NB4 (cell line): ENCODE measurements at regions not wholly inside any gene's neighbourhood (a gene's known extent, or its start where the extent isn't known, plus 50 kb on each side); places are given as distances from the start of the nearest gene placed in this dataset.

Experiments used
- DNase-seq: peaks from one replicate; pipeline ENCODE4 v3.0.0; 2010; ENCODE audit warnings: low read depth
- H3K4me3 ChIP-seq: one replicate; pipeline ENCODE4 v1.5.1; 2011; ENCODE audit warnings: mild to moderate bottlenecking, low read depth, low read length, moderate library complexity
- MYC ChIP-seq: IDR thresholded peaks from 2 replicates; pipeline ENCODE4 v1.6.1; 2011; ENCODE audit warnings: low read depth, low read length
- POLR2A ChIP-seq: IDR thresholded peaks from 2 replicates; pipeline ENCODE4 v1.6.1; 2011; ENCODE audit warnings: mild to moderate bottlenecking; ENCODE audit not compliant: insufficient read length; ENCODE audit errors: extremely low read depth
- TF ChIP-seq, protein P1 (sequence below): IDR thresholded peaks from one replicate; pipeline ENCODE4 v1.5.1; 2012; ENCODE audit warnings: low read depth, low read length
- TF ChIP-seq, protein P2 (sequence below): IDR thresholded peaks from 2 replicates; pipeline ENCODE4 v1.6.1; 2011; ENCODE audit warnings: low read depth, low read length

DNA sequence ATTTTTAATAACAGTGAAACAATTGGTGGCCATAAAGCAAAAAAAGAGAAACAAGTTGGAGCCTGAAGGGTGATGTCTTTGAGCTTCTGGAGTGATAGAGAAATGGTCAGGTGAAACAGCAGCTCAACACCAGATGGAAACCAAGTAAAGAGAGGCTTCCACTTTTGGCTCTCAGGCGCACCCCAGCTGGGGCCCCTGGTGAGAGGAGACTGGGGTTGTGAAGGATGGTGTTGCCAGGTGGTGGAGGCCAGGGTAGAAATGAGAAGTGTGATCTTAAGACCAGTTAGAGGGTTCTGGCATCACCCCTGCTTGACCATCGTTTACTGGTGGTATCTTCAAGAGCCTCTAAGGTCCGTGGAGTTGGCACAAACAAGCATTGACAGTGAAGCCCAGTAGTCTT, 126.0 kb upstream of the AKIRIN2 start:
- DNase-seq: no peak
- TF ChIP-seq, protein P1, sequence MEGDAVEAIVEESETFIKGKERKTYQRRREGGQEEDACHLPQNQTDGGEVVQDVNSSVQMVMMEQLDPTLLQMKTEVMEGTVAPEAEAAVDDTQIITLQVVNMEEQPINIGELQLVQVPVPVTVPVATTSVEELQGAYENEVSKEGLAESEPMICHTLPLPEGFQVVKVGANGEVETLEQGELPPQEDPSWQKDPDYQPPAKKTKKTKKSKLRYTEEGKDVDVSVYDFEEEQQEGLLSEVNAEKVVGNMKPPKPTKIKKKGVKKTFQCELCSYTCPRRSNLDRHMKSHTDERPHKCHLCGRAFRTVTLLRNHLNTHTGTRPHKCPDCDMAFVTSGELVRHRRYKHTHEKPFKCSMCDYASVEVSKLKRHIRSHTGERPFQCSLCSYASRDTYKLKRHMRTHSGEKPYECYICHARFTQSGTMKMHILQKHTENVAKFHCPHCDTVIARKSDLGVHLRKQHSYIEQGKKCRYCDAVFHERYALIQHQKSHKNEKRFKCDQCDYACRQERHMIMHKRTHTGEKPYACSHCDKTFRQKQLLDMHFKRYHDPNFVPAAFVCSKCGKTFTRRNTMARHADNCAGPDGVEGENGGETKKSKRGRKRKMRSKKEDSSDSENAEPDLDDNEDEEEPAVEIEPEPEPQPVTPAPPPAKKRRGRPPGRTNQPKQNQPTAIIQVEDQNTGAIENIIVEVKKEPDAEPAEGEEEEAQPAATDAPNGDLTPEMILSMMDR: no peak
- TF ChIP-seq, protein P2, sequence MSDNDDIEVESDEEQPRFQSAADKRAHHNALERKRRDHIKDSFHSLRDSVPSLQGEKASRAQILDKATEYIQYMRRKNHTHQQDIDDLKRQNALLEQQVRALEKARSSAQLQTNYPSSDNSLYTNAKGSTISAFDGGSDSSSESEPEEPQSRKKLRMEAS: no peak
- no peak for TF ChIP-seq MYC
- no peak overlapping the region for H3K4me3 ChIP-seq

DNA sequence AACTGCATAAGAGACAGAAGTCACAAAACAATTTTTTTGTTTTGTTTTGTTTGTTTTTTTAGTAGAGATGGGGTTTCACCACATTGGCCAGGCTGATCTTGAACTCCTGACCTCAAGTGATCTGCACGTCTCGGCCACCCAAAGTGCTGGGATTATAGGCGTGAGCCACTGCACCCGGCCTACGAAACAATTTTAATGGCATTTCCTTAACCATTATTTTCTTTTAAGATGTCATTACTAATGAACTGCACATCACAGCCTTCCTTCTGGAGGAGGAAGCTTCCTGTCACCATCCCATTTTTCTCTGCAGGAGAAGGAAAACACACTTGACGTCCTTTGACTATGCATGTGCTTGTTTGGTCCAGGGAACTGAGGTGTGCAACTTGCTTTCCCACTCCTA, 125.3 kb upstream of the AKIRIN2 start:
- no peak overlapping the region for H3K4me3 ChIP-seq
- DNase-seq: no peak
- no peak for TF ChIP-seq MYC
- TF ChIP-seq, protein P1: no peak
- TF ChIP-seq POLR2A: no peak
- TF ChIP-seq, protein P2: no peak

DNA sequence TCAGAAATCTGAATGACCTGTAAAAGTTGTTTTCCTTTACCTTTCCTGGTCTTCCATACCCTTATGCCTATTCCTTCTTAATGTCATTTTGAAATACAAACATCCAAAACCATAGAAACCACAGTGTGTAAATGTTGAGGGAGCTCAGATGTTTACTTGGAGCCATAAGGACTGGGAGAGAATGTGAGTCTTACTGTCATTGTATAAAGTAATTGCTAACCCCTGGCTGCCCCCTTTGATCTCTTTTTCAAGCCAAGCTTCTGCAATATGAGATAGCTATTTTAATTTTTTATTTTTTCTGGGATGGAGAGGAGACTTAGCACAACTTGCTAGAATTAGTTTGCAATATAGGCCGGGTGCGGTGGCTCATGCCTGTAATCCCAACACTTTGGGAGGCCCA, 124.4 kb upstream of the AKIRIN2 start:
- no peak for DNase-seq
- no peak overlapping the region for H3K4me3 ChIP-seq
- TF ChIP-seq MYC (no peak), POLR2A (no peak)
- TF ChIP-seq, protein P2: no peak
- TF ChIP-seq, protein P1: no peak

DNA sequence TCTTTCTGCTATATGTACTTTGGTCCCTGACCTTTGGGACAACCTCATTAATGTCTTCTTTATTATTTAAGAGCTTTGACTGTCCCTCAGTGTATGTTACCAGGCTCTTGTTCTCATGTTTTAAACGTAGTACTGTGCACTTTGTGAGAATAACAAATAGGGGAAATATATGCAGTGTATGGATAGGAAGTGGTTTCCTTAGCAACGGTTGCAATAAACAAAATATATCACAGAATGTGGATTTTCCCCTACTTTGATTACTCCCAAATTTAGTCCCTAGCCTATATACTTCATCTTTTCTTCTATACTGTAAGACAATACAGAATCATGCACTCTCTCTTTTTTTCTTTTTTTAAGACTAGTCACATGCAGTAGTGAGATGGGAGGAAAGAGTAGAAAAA, 123.8 kb upstream of the AKIRIN2 start:
- no peak for DNase-seq
- no peak overlapping the region for H3K4me3 ChIP-seq
- TF ChIP-seq MYC (no peak), POLR2A (no peak)
- TF ChIP-seq, protein P2: no peak
- TF ChIP-seq, protein P1: no peak

DNA sequence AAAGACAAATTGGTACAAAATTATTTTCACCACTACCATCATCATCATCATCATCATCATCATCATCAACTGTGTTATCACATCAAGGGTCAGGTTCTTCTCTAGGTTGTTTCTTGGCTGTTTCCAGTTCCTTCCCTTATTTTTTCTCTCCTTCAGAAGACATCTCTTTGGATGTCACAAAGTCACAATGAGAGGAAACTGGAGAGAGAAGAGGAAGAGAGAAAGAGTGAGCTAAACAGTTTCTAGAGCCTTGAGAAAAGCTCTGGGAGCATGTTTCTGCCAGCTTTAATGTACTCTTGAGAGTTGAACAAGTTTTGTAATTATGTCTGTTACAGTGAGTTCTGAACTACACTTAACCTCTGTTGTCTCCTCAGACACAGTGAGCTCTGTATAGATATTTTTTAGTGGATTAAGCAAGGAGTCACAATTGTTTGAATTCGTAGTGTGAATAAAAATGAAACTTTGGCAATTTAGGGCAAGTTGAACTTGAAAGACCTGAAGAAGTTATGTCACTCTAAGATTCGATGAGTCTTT, 123.0 kb upstream of the AKIRIN2 start:
- no peak overlapping the region for H3K4me3 ChIP-seq
- no peak for DNase-seq
- TF ChIP-seq, protein P1: no peak
- TF ChIP-seq POLR2A (no peak), MYC (no peak)
- TF ChIP-seq, protein P2: no peak

DNA sequence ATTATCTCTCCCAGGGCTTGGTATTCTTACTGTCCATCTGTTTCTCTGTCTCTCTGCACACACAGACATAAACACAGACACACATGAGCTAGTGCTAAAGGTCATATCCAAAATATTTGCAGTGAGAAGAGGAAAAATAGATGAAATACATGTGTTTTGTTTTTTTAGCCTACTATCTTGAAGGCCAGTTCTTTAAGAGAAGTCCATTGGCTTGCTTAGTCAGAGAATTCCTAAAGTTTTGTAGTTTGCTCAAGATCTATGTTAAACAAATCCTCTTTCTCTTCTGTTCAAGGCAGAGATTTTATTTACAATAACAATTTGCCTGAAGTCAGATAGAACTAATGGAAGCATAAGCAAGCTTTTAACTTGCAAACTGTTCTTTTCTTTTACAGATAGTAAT, 120.0 kb upstream of the AKIRIN2 start:
- no peak for DNase-seq
- TF ChIP-seq MYC: no peak
- TF ChIP-seq, protein P2: no peak
- TF ChIP-seq, protein P1: no peak
- TF ChIP-seq POLR2A: no peak
- no peak overlapping the region for H3K4me3 ChIP-seq
